Spinal cord (tissue), 9 donors: ENCODE measurements at regions not wholly inside any gene's neighbourhood (a gene's known extent, or its start where the extent isn't known, plus 50 kb on each side); places are given as distances from the start of the nearest gene placed in this dataset.
"Not testable (repeated sequence)": the region's sequence is repeated elsewhere in the genome, so short reads cannot be mapped to it uniquely, and the experiment has no call there.

Experiments used
- DNase-seq, 6 donors: peaks; one replicate each; pipeline versions ENCODE4 v3.0.0 to v3.0.0-alpha.2; 2013 to 2015; ENCODE audit warnings: low spot score in 6 of 6, low read depth in 4 of 6
- H3K27ac ChIP-seq: one replicate; pipeline ENCODE4 v1.5.1; 2013; ENCODE audit warnings: low read depth, low read length, control low read depth
- H3K27me3 ChIP-seq: one replicate; pipeline ENCODE4 v1.6.1; 2013; ENCODE audit warnings: low read length; ENCODE audit not compliant: control insufficient read depth, insufficient read depth
- H3K36me3 ChIP-seq: one replicate; pipeline ENCODE4 v1.6.1; 2013; ENCODE audit warnings: low read length; ENCODE audit not compliant: control insufficient read depth, insufficient read depth
- H3K4me1 ChIP-seq: one replicate; pipeline ENCODE4 v1.6.1; 2013; ENCODE audit warnings: low read length; ENCODE audit not compliant: control insufficient read depth, insufficient read depth
- H3K4me3 ChIP-seq: one replicate; pipeline ENCODE4 v1.5.1; 2013; ENCODE audit warnings: low read depth, low read length, control low read depth
- H3K9me3 ChIP-seq: one replicate; pipeline ENCODE4 v1.6.1; 2013; ENCODE audit warnings: low read length; ENCODE audit not compliant: control insufficient read depth, insufficient read depth
- WGBS: methylation state at CpG from one replicate; pipeline ENCODE4 v1.1.5; 2013; ENCODE audit warnings: missing lambda C conversion rate; ENCODE audit not compliant: insufficient coverage; 5-methylcytosine and 5-hydroxymethylcytosine counted together
- donor health status: healthy.

GRCh38 chrX:95536661-95537060, 1148.0 kb upstream of the DIAPH2 start:
- no peak overlapping the region for H3K27ac ChIP-seq
- no peaks in the 10 kb centered on the region for H3K27me3 ChIP-seq
- H3K36me3 ChIP-seq = no peaks in the 10 kb centered on the region
- H3K4me3 ChIP-seq = no peak overlapping the region
- H3K9me3 ChIP-seq = no peaks in the 10 kb centered on the region
- H3K4me1 ChIP-seq = no peaks in the 10 kb centered on the region
- no peak for DNase-seq

GRCh38 chrX:95539041-95539440, 1145.6 kb upstream of the DIAPH2 start:
- 35% methylated on average over 2 of the region's 3 CpGs for WGBS
- DNase-seq = no peak
- no peaks in the 10 kb centered on the region for H3K9me3 ChIP-seq
- no peaks in the 10 kb centered on the region for H3K27me3 ChIP-seq
- no peaks in the 10 kb centered on the region for H3K4me1 ChIP-seq
- no peaks in the 10 kb centered on the region for H3K36me3 ChIP-seq
- no peak overlapping the region for H3K27ac ChIP-seq
- no peak overlapping the region for H3K4me3 ChIP-seq

- not testable (repeated sequence) for H3K27ac ChIP-seq, DNase-seq, H3K27me3 ChIP-seq, H3K9me3 ChIP-seq, H3K4me1 ChIP-seq, H3K4me3 ChIP-seq, H3K36me3 ChIP-seq
- 86% methylated on average over 7 of the region's 18 CpGs for WGBS
Measured at GRCh38 chrX:95549552-95549951, 1135.1 kb upstream of the DIAPH2 start.

- Histone ChIP-seq H3K27me3 (no peaks in the 10 kb centered on the region), H3K4me3 (no peak overlapping the region), H3K9me3 (no peaks in the 10 kb centered on the region), H3K36me3 (no peaks in the 10 kb centered on the region), H3K4me1 (no peaks in the 10 kb centered on the region), H3K27ac (no peak overlapping the region)
- no peak for DNase-seq
- 89% methylated on average over 2 of the region's 2 CpGs for WGBS
Measured at GRCh38 chrX:95585321-95585720, 1099.3 kb upstream of the DIAPH2 start.

- H3K27ac ChIP-seq = no peak overlapping the region
- no peaks in the 10 kb centered on the region for H3K27me3 ChIP-seq
- no peak overlapping the region for H3K4me3 ChIP-seq
- no peaks in the 10 kb centered on the region for H3K9me3 ChIP-seq
- H3K4me1 ChIP-seq = no peaks in the 10 kb centered on the region
- H3K36me3 ChIP-seq = no peaks in the 10 kb centered on the region
- no peak for DNase-seq
- WGBS = no CpG with 5 or more reads among the region's 2 CpGs
Measured at GRCh38 chrX:95612350-95612749, 1072.3 kb upstream of the DIAPH2 start.

- H3K9me3 ChIP-seq = no peaks in the 10 kb centered on the region
- 73% methylated on average over 2 of the region's 5 CpGs for WGBS
- H3K27me3 ChIP-seq = no peaks in the 10 kb centered on the region
Measured at GRCh38 chrX:95622200-95622599, 1062.4 kb upstream of the DIAPH2 start.

GRCh38 chrX:95626748-95627147, 1057.9 kb upstream of the DIAPH2 start:
- Histone ChIP-seq H3K4me1 (no peaks in the 10 kb centered on the region), H3K27ac (no peak overlapping the region), H3K27me3 (no peaks in the 10 kb centered on the region), H3K4me3 (no peak overlapping the region), H3K9me3 (peaks cover 3% of the 10 kb centered on the region), H3K36me3 (no peaks in the 10 kb centered on the region)
- no peak for DNase-seq
- 75% methylated on average over 1 of the region's 1 CpG for WGBS

More at GRCh38 chrX:95622200-95622599, 1062.4 kb upstream of the DIAPH2 start:
- Histone ChIP-seq H3K4me1 (no peaks in the 10 kb centered on the region), H3K27ac (no peak overlapping the region), H3K36me3 (no peaks in the 10 kb centered on the region), H3K4me3 (no peak overlapping the region)
- DNase-seq = no peak

GRCh38 chrX:95628796-95629195, 1055.8 kb upstream of the DIAPH2 start:
- no peak for DNase-seq
- no CpG with 5 or more reads among the region's 1 CpG for WGBS
- no peak overlapping the region for H3K27ac ChIP-seq
- peaks cover 3% of the 10 kb centered on the region for H3K9me3 ChIP-seq
- H3K27me3 ChIP-seq = no peaks in the 10 kb centered on the region
- H3K4me3 ChIP-seq = no peak overlapping the region
- no peaks in the 10 kb centered on the region for H3K36me3 ChIP-seq
- no peaks in the 10 kb centered on the region for H3K4me1 ChIP-seq

- no peaks in the 10 kb centered on the region for H3K36me3 ChIP-seq
- DNase-seq = no peak
- WGBS = 80% methylated on average over 1 of the region's 2 CpGs
- peaks cover 3% of the 10 kb centered on the region for H3K9me3 ChIP-seq
- no peak overlapping the region for H3K27ac ChIP-seq
- H3K27me3 ChIP-seq = no peaks in the 10 kb centered on the region
- no peaks in the 10 kb centered on the region for H3K4me1 ChIP-seq
- no peak overlapping the region for H3K4me3 ChIP-seq
Measured at GRCh38 chrX:95629737-95630136, 1054.9 kb upstream of the DIAPH2 start.

- WGBS = 82% methylated on average over 1 of the region's 2 CpGs
- Histone ChIP-seq H3K4me3 (no peak overlapping the region), H3K9me3 (no peaks in the 10 kb centered on the region), H3K36me3 (no peaks in the 10 kb centered on the region), H3K27me3 (no peaks in the 10 kb centered on the region), H3K27ac (no peak overlapping the region), H3K4me1 (no peaks in the 10 kb centered on the region)
- no peak for DNase-seq
Measured at GRCh38 chrX:95640226-95640625, 1044.4 kb upstream of the DIAPH2 start.
